ENCODE measurements at regions not wholly inside any gene's neighbourhood (a gene's known extent, or its start where the extent isn't known, plus 50 kb on each side); places are given as distances from the start of the nearest gene placed in this dataset.

DNA sequence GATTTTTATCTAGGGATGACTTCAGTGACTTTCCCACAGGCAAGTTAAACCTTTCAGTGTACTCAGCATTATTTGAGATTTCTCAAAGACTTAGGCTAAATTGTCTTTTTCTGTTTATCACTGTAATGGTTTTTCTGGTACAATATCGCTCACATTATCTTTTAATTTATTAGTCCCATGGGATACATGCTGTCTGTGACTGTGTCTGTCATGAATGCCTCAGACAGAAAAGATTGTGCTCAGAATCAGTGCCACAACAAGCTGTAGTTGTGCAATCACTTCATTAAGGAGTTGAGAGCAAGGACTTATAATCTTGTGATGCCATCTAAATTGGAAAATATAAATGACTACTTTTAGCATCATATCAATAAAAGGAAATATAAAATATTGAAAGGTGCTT, 2374.2 kb upstream of the RAG2 start:
- no peak overlapping the region for H3K4me3 Mint-ChIP-seq
- no peak overlapping the region for H3K27ac Mint-ChIP-seq
- TF ChIP-seq, protein P1, sequence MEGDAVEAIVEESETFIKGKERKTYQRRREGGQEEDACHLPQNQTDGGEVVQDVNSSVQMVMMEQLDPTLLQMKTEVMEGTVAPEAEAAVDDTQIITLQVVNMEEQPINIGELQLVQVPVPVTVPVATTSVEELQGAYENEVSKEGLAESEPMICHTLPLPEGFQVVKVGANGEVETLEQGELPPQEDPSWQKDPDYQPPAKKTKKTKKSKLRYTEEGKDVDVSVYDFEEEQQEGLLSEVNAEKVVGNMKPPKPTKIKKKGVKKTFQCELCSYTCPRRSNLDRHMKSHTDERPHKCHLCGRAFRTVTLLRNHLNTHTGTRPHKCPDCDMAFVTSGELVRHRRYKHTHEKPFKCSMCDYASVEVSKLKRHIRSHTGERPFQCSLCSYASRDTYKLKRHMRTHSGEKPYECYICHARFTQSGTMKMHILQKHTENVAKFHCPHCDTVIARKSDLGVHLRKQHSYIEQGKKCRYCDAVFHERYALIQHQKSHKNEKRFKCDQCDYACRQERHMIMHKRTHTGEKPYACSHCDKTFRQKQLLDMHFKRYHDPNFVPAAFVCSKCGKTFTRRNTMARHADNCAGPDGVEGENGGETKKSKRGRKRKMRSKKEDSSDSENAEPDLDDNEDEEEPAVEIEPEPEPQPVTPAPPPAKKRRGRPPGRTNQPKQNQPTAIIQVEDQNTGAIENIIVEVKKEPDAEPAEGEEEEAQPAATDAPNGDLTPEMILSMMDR (IDR thresholded peaks at IDR 0.05) = no peak
- H3K4me1 Mint-ChIP-seq = no peaks in the 10 kb centered on the region
- H3K27me3 Mint-ChIP-seq (ENCODE audit: low read depth, poor library complexity) = no peaks in the 10 kb centered on the region
- DNase-seq = no peak
- H3K9me3 Mint-ChIP-seq = no peaks in the 10 kb centered on the region
- no peaks in the 10 kb centered on the region for H3K36me3 Mint-ChIP-seq (ENCODE audit: low read depth)

DNA sequence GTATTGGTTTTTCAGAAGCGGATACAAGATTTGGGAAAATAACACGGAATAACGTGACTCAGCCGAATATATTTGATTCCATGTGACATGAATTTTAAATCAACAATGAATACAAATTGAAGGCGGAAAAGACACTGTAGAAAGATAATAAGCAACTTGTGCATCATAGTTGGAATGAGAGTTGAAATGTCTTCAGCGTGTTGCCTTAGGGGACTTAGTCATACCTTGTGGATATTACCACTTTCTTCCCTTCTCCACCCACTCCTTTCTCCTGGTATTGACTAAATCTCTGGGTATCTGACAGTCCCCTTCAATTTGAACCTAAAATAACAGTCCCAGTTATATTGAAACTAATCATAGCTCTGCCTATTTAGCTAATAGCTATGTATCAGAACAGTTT, 2373.1 kb upstream of the RAG2 start:
- Mint-ChIP-seq H3K4me1 (no peaks in the 10 kb centered on the region), H3K9me3 (no peaks in the 10 kb centered on the region)

GRCh38 chr11:38968951-38969350, 2370.9 kb upstream of the RAG2 start:
- Mint-ChIP-seq H3K4me1 (no peaks in the 10 kb centered on the region), H3K36me3 (ENCODE audit: low read depth) (no peaks in the 10 kb centered on the region), H3K27me3 (ENCODE audit: low read depth, poor library complexity) (no peaks in the 10 kb centered on the region), H3K27ac (no peak overlapping the region), H3K4me3 (no peak overlapping the region), H3K9me3 (no peaks in the 10 kb centered on the region)
- TF ChIP-seq, protein P1 (IDR thresholded peaks at IDR 0.05) = no peak
- DNase-seq = no peak

More for the DNA sequence above, 2373.1 kb upstream of the RAG2 start:
- Mint-ChIP-seq H3K27me3 (ENCODE audit: low read depth, poor library complexity) (no peaks in the 10 kb centered on the region), H3K27ac (no peak overlapping the region), H3K4me3 (no peak overlapping the region), H3K36me3 (ENCODE audit: low read depth) (no peaks in the 10 kb centered on the region)
- DNase-seq = no peak
- TF ChIP-seq, protein P1 (IDR thresholded peaks at IDR 0.05) = no peak

GRCh38 chr11:38952698-38953097, 2354.7 kb upstream of the RAG2 start:
- Mint-ChIP-seq H3K9me3 (no peaks in the 10 kb centered on the region), H3K36me3 (ENCODE audit: low read depth) (no peaks in the 10 kb centered on the region), H3K4me1 (no peaks in the 10 kb centered on the region), H3K27ac (no peak overlapping the region), H3K27me3 (ENCODE audit: low read depth, poor library complexity) (no peaks in the 10 kb centered on the region), H3K4me3 (no peak overlapping the region)
- no peak for DNase-seq
- TF ChIP-seq, protein P1 (IDR thresholded peaks at IDR 0.05) = no peak

GRCh38 chr11:38950867-38951266, 2352.8 kb upstream of the RAG2 start:
- TF ChIP-seq, protein P1 (IDR thresholded peaks at IDR 0.05) = no peak
- Mint-ChIP-seq H3K27me3 (ENCODE audit: low read depth, poor library complexity) (peaks cover 4% of the 10 kb centered on the region), H3K4me3 (no peak overlapping the region), H3K27ac (no peak overlapping the region), H3K4me1 (no peaks in the 10 kb centered on the region), H3K9me3 (peaks cover 14% of the 10 kb centered on the region), H3K36me3 (ENCODE audit: low read depth) (no peaks in the 10 kb centered on the region)
- DNase-seq = no peak

DNA sequence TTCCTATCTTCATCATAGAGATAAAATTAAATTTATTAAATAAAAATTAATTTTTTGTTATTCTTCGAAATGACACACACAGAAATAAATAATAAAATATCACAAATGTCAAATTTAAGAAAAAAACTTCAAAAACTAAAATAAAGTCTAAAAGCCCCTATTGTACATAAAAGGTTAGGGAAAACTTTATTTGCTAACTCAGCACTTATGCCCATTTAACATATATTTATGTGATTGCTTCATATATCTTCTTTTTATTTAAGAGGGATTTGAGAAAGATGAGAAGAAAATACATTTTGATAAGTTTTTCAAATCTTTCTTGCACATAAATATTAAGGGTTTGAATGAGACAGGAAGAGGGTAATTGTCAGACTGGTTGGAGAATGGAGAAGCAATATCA, 2350.4 kb upstream of the RAG2 start:
- H3K9me3 Mint-ChIP-seq = peaks cover 21% of the 10 kb centered on the region
- DNase-seq = no peak
- H3K4me1 Mint-ChIP-seq = no peaks in the 10 kb centered on the region
- peaks cover 4% of the 10 kb centered on the region for H3K27me3 Mint-ChIP-seq (ENCODE audit: low read depth, poor library complexity)
- H3K27ac Mint-ChIP-seq = no peak overlapping the region
- TF ChIP-seq, protein P1 (IDR thresholded peaks at IDR 0.05) = no peak
- H3K4me3 Mint-ChIP-seq = no peak overlapping the region
- no peaks in the 10 kb centered on the region for H3K36me3 Mint-ChIP-seq (ENCODE audit: low read depth)
